ENCODE measurements at regions not wholly inside any gene's neighbourhood (a gene's known extent, or its start where the extent isn't known, plus 50 kb on each side); places are given as distances from the start of the nearest gene placed in this dataset.

DNA sequence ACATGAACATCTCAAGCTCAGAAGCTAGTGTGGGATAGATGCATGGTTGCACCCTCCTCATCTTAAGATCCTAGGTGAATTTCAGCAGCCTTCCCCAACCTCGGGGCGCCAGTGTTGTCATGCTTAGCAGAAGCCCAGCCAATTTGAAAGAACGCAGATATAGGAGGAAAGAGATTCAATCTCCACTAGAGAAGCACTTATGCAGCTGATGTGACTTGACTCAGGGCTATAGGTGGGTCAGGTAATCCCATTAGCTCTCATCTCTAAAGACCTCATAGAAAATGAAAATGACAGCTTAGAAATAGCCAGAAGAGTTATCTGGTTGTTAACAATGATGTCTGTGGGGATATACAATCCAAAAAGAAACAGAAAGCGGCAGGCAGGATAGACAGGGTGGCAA lies 310.5 kb downstream of the GPAM start:
- no peak for TF ChIP-seq EP300 (IDR thresholded peaks at IDR 0.05)
- TF ChIP-seq CTCF (IDR thresholded peaks at IDR 0.05) = no peak
